NT2/D1 (cell line): ENCODE measurements at regions not wholly inside any gene's neighbourhood (a gene's known extent, or its start where the extent isn't known, plus 50 kb on each side); places are given as distances from the start of the nearest gene placed in this dataset.

Experiments
- DNase-seq: peaks from one replicate; pipeline ENCODE4 v3.0.0-alpha.2; 2011; ENCODE audit warnings: low read depth, low spot score
- H3K27me3 ChIP-seq: 2 replicates; pipeline ENCODE4 v1.6.0; 2011; ENCODE audit warnings: mild to moderate bottlenecking; ENCODE audit not compliant: insufficient read length, insufficient read depth
- H3K36me3 ChIP-seq: 2 replicates; pipeline ENCODE4 v1.6.1; 2011; ENCODE audit warnings: mild to moderate bottlenecking, low read length, mixed read lengths; ENCODE audit not compliant: insufficient read depth, insufficient read length
- H3K4me1 ChIP-seq: 2 replicates; pipeline ENCODE4 v1.5.1; 2011; ENCODE audit not compliant: insufficient read depth, insufficient read length
- H3K4me3 ChIP-seq: 2 replicates; pipeline ENCODE4 v1.5.1; 2011; ENCODE audit warnings: low read depth; ENCODE audit not compliant: insufficient read length
- H3K9ac ChIP-seq: 2 replicates; pipeline ENCODE4 v1.6.0; 2011; ENCODE audit warnings: low read depth; ENCODE audit not compliant: insufficient read length
- H3K9me3 ChIP-seq: 2 replicates; pipeline ENCODE4 v1.5.1; 2011; ENCODE audit warnings: mild to moderate bottlenecking, low read length; ENCODE audit not compliant: insufficient read depth
- SUZ12 ChIP-seq: IDR thresholded peaks from 2 replicates; pipeline ENCODE4 v1.6.1; 2011; ENCODE audit not compliant: insufficient read length, insufficient read depth; ENCODE audit errors: extremely low read depth
- YY1 ChIP-seq: IDR thresholded peaks from 2 replicates; pipeline ENCODE4 v1.6.1; 2011; ENCODE audit not compliant: insufficient read length, insufficient read depth
- ZNF274 ChIP-seq: IDR thresholded peaks from 2 replicates; pipeline ENCODE4 v1.6.1; 2011; ENCODE audit warnings: mild to moderate bottlenecking, low read depth, low read length

DNA sequence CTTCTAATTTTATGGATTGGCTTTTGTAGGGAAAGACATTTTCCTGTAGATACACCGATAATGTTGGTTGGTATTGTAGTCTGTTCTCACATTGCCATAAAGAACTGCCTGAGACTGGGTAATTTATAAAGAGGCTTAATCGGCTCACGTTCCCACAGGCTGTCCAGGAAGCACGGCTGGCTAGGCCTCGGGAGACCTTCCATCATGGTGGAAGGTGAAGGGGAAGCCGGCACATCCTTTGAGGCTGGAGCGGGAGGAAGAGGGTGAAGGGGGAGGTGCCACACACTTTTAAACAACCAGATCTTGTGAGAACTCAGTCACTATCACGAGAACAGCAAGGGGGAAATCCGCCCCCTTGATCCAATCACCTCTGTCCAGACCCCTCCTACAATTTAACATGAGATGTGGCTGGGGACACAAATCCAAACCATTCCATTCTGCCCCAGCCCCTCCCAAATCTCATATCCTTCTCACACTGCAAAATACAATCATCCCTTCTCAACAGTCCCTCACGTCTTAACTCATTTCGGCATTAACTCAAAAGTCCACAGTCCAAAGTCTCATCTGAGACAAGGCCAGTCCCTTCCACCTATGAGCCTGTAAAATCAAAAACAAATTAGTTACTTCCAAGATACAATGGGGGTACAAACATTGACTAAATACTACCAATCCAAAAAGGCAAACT is 66.7 kb upstream of the EIF5 start:
- Histone ChIP-seq H3K4me1 (no peaks in the 10 kb centered on the region), H3K27me3 (no peaks in the 10 kb centered on the region), H3K9me3 (peaks cover 7% of the 10 kb centered on the region; the same call in 1 of the 2 replicates), H3K4me3 (no peak overlapping the region), H3K9ac (no peak overlapping the region), H3K36me3 (no peaks in the 10 kb centered on the region)
- TF ChIP-seq YY1 = no peak
- no peak for TF ChIP-seq SUZ12
- TF ChIP-seq ZNF274 = no peak
- no peak for DNase-seq

DNA sequence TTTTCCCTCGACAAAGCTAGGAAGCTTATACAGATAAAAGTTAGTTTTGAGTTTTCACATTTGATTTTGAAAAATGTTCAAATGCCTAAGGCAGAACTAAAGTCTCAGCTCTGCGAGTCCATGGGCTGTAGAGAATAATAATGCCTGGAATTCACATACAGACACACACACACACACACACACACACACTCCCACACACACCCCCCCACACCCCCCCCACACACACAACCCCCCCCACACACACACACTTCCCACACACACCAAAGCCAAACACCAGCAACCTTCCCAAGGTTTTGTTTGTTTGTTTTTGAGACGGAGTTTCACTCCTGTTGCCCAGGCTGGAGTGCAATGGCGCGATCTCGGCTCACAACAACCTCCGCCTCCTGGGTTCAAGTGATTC is 62.8 kb upstream of the EIF5 start:
- H3K36me3 ChIP-seq = no peaks in the 10 kb centered on the region
- H3K4me3 ChIP-seq = no peak overlapping the region
- H3K27me3 ChIP-seq = no peaks in the 10 kb centered on the region
- TF ChIP-seq SUZ12 = no peak
- no peak for TF ChIP-seq ZNF274
- TF ChIP-seq YY1 = no peak
- no peaks in the 10 kb centered on the region for H3K4me1 ChIP-seq
- H3K9ac ChIP-seq = no peak overlapping the region
- no peak for DNase-seq
- H3K9me3 ChIP-seq = peaks cover 6% of the 10 kb centered on the region; the same call in 1 of the 2 replicates

DNA sequence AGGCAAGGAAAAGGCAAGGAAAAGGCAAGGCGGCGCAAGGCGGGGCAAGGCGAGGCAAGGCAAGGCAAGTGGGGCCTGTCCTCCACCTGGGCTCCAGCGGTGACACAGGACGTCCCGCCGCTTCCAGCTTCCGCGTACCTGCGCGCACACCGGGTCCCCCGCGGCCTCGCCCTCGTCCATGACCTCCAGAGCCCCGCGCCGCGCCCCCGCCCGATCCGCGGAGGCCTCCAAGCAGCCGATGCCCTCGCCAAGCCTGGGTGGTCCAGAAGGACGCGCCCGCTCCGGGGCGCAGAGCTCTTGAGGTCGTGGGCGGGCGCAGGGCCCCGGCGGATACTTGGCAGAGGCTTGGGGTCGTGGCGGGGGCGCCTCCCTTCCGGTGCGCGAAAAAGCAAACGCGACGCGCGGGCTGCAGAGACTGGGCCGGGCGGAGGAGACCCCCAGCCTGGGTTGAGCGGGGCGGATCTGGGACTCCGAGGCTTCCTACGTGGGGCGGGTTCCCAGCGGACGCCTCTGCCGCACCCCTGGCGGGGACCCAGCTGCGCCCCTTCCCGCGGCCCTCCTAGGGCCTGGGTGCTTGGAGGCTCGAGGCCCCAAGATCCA is 60.8 kb upstream of the EIF5 start:
- Histone ChIP-seq H3K9ac (no peak overlapping the region), H3K36me3 (no peaks in the 10 kb centered on the region), H3K27me3 (no peaks in the 10 kb centered on the region), H3K4me3 (no peak overlapping the region), H3K9me3 (peaks cover 6% of the 10 kb centered on the region), H3K4me1 (no peaks in the 10 kb centered on the region)
- TF ChIP-seq SUZ12 (no peak), ZNF274 (no peak), YY1 (no peak)
- no peak for DNase-seq

DNA sequence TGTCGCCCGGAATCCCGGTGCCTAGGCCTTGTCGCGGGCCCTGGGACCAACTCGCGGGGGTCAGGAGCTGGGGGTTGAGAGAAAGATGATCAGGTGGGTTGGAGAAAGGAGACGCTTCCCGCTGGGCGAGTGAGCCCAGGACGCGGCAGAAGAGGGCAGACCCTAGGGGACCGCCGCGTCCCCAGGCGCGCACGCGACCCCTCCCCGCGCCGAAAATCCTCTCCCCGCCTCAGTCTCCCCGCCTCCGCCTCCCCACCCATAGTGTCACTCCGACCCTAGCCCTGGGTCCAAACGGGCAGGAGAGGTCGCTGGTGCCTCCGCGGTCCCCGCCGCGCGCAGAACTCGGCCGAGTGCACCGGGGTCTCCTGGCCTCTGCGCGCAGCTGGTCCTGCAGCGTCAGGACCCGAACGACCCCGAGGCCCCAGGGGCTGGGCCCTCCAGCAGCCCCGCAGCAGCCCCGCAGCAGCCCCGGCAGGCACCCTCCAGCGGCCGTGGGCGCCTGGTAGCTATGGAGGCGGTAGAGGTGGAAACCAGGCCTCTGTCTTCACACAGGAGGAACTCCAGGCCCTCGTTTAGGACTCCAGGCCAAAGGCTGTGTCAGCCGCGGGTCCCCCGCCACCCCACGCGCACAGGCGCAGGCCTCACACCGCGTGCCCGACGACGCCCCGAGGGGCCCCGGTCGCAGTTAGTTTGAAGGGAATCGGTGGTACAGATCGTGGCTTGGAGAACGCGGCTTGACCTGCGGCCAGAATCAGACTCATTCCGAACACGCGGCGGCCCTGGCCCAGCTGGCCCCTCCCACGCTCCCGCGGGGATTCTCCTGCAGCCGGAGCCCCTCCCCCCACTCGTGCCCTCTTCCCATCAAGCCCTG is 60.1 kb upstream of the EIF5 start:
- Histone ChIP-seq H3K4me3 (no peak overlapping the region), H3K4me1 (no peaks in the 10 kb centered on the region), H3K27me3 (no peaks in the 10 kb centered on the region), H3K9ac (no peak overlapping the region), H3K9me3 (peaks cover 6% of the 10 kb centered on the region), H3K36me3 (no peaks in the 10 kb centered on the region)
- no peak for TF ChIP-seq ZNF274
- TF ChIP-seq YY1 = no peak
- TF ChIP-seq SUZ12 = no peak
- no peak for DNase-seq

DNA sequence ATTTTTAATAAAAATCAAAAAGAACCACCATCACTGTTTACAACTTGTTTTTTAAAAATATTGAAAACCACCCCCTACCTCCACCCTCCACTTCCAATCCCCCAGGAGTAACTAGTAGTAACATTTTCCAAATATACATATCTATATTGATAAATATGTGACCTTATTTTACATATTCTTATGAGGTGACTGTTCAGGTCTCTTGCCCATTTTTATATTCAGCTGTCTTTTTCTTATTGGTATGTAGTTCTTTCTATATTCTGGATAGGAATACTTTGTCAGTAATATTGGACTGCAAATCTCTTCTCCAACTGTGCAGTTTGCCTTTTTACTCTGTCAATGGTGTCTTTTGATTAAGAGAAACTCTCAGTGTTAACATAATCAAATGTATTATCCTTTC is 59.0 kb upstream of the EIF5 start:
- peaks cover 6% of the 10 kb centered on the region for H3K9me3 ChIP-seq
- no peak overlapping the region for H3K4me3 ChIP-seq
- no peak overlapping the region for H3K9ac ChIP-seq
- DNase-seq = no peak
- no peak for TF ChIP-seq ZNF274
- H3K27me3 ChIP-seq = no peaks in the 10 kb centered on the region
- no peaks in the 10 kb centered on the region for H3K36me3 ChIP-seq
- no peaks in the 10 kb centered on the region for H3K4me1 ChIP-seq

DNA sequence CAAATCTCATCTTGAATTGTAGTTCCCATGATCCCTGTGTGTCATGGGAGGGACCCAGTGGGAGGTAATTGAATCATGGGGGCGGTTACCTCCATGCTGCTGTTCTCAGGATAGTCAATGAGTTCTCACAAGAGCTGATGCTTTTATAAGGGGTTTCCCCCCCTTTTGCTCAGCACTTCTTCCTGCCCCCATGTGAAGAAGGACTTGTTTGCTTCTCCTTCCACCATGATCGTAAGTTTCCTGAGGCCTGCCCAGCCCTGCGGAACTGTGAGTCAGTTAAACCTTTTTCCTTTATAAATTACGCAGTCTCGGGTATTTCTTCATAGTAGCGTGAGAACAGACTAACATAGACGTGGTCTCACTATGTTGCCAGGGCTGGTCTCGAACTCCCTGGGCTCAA is 56.1 kb upstream of the EIF5 start:
- DNase-seq = no peak
- Histone ChIP-seq H3K9me3 (peaks cover 6% of the 10 kb centered on the region), H3K4me1 (peaks cover 7% of the 10 kb centered on the region), H3K9ac (no peak overlapping the region), H3K4me3 (no peak overlapping the region), H3K36me3 (no peaks in the 10 kb centered on the region), H3K27me3 (no peaks in the 10 kb centered on the region)
- TF ChIP-seq ZNF274 = no peak
- TF ChIP-seq SUZ12 = no peak
- TF ChIP-seq YY1 = no peak

DNA sequence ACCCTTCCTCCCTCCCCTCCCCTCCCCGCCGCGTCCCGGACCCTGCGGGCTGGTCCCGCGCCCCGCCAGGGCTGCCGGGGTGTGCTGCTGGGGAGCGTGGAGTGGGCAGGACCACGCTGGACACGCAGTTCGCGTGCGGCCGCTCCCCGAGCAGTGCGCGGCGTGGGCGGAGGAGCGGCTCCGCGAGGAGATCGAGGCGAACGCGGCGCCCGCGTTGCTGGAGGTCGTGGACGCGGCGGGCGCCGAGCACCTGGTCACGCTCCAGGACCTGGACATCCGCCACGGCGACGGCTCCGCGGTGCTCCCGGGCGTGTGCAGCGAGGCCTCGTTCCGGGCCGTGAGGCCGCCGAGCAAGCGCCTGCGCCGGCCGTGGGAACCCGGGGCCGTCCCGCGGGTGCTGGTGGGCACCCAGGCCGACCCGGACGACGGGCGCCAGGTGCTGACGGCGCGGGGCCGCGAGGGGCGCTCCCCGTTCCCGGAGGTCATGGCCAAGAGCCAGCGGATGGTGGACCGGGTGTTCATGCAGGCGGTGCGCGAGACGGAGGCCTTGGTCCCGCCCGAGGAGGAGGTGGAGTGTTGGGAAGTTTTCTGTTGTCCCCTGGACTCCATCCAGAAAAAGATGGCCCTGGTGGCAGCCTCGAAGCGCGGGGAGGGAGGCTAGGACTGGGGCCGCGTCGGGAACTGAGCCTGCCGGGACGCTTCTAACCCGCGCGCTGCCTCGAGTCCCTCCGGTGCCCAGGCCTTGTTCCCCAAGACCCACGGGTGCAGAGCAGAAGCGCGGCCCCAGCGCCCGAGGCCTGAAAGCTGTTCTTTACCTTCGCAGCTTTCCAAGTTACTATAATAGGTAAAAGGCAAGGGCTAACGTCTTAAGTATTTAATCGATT is 54.7 kb upstream of the EIF5 start:
- Histone ChIP-seq H3K36me3 (no peaks in the 10 kb centered on the region), H3K9ac (peak overlapping the region; percentile 81), H3K9me3 (peaks cover 6% of the 10 kb centered on the region), H3K27me3 (no peaks in the 10 kb centered on the region), H3K4me3 (peak overlapping the region; percentile 57), H3K4me1 (peaks cover 7% of the 10 kb centered on the region)
- TF ChIP-seq SUZ12 = no peak
- TF ChIP-seq YY1 = no peak
- no peak for TF ChIP-seq ZNF274
- no peak for DNase-seq
